ENCODE measurements at regions not wholly inside any gene's neighbourhood (a gene's known extent, or its start where the extent isn't known, plus 50 kb on each side); places are given as distances from the start of the nearest gene placed in this dataset.

DNA sequence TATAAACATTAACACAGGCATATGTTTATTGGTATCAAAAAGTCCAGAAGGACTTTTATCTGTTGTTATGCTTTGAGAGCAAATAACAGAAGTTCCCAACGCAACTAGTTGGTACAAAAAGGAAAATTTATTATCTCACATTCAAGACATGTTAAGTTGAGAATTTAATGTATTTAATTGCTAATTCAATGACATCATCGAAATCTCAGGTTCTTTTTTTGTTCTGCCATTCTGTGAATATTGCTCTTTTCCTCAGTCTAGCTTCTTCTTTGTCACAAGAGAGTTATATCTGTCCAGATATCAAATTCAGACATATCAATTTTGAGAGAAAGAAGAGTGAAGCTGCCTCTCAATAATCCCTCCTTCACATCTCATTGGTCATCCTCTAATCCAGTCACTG, 307.6 kb upstream of the PCSK5 start:
- DNase-seq, result no peak
- Histone ChIP-seq H3K36me3 (replicated peaks) (no peaks in the 10 kb centered on the region), H3K27ac (no peak overlapping the region), H3K27me3 (replicated peaks) (no peaks in the 10 kb centered on the region), H3K4me3 (ENCODE audit: low read depth, low read length) (no peak overlapping the region)
- TF ChIP-seq, protein P1, sequence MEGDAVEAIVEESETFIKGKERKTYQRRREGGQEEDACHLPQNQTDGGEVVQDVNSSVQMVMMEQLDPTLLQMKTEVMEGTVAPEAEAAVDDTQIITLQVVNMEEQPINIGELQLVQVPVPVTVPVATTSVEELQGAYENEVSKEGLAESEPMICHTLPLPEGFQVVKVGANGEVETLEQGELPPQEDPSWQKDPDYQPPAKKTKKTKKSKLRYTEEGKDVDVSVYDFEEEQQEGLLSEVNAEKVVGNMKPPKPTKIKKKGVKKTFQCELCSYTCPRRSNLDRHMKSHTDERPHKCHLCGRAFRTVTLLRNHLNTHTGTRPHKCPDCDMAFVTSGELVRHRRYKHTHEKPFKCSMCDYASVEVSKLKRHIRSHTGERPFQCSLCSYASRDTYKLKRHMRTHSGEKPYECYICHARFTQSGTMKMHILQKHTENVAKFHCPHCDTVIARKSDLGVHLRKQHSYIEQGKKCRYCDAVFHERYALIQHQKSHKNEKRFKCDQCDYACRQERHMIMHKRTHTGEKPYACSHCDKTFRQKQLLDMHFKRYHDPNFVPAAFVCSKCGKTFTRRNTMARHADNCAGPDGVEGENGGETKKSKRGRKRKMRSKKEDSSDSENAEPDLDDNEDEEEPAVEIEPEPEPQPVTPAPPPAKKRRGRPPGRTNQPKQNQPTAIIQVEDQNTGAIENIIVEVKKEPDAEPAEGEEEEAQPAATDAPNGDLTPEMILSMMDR (IDR thresholded peaks at IDR 0.05; ENCODE audit: low read depth, low read length, missing control alignments), result no peak
- in situ Hi-C loops (cut with HindIII; ENCODE audit: low pct_ligation_motif_present, low sequenced_read_pairs), result no loop called here

DNA sequence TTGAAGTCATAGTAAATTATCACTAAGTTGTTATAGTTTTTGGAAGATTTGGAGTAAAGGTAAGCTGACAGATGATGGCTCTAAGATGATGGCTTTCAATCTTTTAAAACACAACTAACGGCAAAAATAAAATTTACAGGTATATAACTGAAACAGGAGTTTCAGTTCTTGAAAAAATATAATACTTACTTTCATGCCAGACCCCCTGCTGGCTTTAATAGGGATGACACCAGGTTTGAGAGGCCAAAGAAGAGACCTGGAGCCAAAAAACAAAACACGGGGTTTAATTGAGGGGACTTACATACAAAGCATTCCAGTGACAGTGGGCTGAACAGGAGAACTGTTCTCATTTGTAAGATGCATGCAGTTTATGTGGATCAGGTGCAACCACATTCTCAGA, 301.7 kb upstream of the PCSK5 start:
- in situ Hi-C loops (cut with HindIII; ENCODE audit: low pct_ligation_motif_present, low sequenced_read_pairs), result no loop called here
- H3K27me3 ChIP-seq (replicated peaks), result no peaks in the 10 kb centered on the region
- DNase-seq, result no peak
- TF ChIP-seq, protein P1 (IDR thresholded peaks at IDR 0.05; ENCODE audit: low read depth, low read length, missing control alignments), result peak; percentile 31
- H3K36me3 ChIP-seq (replicated peaks), result no peaks in the 10 kb centered on the region
- H3K27ac ChIP-seq, result no peak overlapping the region
- H3K4me3 ChIP-seq (ENCODE audit: low read depth, low read length), result no peak overlapping the region

GRCh38 chr9:75589497-75589896, 301.0 kb upstream of the PCSK5 start:
- H3K4me3 ChIP-seq (ENCODE audit: low read depth, low read length), result no peak overlapping the region
- H3K27me3 ChIP-seq (replicated peaks), result no peaks in the 10 kb centered on the region
- DNase-seq, result no peak
- no peaks in the 10 kb centered on the region for H3K36me3 ChIP-seq (replicated peaks)
- in situ Hi-C loops (cut with HindIII; ENCODE audit: low pct_ligation_motif_present, low sequenced_read_pairs), result no loop called here
- TF ChIP-seq, protein P1 (IDR thresholded peaks at IDR 0.05; ENCODE audit: low read depth, low read length, missing control alignments), result no peak
- no peak overlapping the region for H3K27ac ChIP-seq

- no peaks in the 10 kb centered on the region for H3K27me3 ChIP-seq (replicated peaks)
- H3K4me3 ChIP-seq (ENCODE audit: low read depth, low read length), result no peak overlapping the region
- TF ChIP-seq, protein P1 (IDR thresholded peaks at IDR 0.05; ENCODE audit: low read depth, low read length, missing control alignments), result no peak
- H3K27ac ChIP-seq, result no peak overlapping the region
- in situ Hi-C loops (cut with HindIII; ENCODE audit: low pct_ligation_motif_present, low sequenced_read_pairs), result no loop called here
- H3K36me3 ChIP-seq (replicated peaks), result no peaks in the 10 kb centered on the region
- no peak for DNase-seq
Observed at GRCh38 chr9:75591972-75592371, 298.5 kb upstream of the PCSK5 start.

GRCh38 chr9:75592586-75592985, 297.9 kb upstream of the PCSK5 start:
- Histone ChIP-seq H3K4me3 (ENCODE audit: low read depth, low read length) (no peak overlapping the region), H3K36me3 (replicated peaks) (no peaks in the 10 kb centered on the region), H3K27me3 (replicated peaks) (no peaks in the 10 kb centered on the region), H3K27ac (no peak overlapping the region)
- in situ Hi-C loops (cut with HindIII; ENCODE audit: low pct_ligation_motif_present, low sequenced_read_pairs), result no loop called here
- TF ChIP-seq, protein P1 (IDR thresholded peaks at IDR 0.05; ENCODE audit: low read depth, low read length, missing control alignments), result no peak
- DNase-seq, result no peak

DNA sequence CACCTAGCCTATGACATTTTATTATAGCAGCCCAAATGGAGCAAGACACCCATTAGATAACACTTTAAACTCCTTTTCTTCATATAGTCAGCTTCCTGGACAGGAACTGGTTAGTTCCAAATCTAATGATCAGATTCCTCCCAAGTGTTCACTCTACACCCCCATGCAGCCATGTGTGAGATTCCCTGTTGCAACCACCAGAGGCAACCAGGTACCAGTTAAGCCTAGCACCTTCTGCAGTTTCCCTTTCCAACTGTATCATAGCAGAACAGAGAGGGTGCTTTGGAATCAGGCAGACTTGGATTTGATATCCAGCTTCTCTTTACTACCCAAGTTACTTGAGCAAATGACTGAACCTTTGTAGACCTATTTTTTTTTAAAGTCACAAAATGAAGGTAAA, 296.6 kb upstream of the PCSK5 start:
- no peak for DNase-seq
- Histone ChIP-seq H3K27me3 (replicated peaks) (no peaks in the 10 kb centered on the region), H3K4me3 (ENCODE audit: low read depth, low read length) (no peak overlapping the region), H3K36me3 (replicated peaks) (no peaks in the 10 kb centered on the region), H3K27ac (no peak overlapping the region)
- TF ChIP-seq, protein P1 (IDR thresholded peaks at IDR 0.05; ENCODE audit: low read depth, low read length, missing control alignments), result no peak
- in situ Hi-C loops (cut with HindIII; ENCODE audit: low pct_ligation_motif_present, low sequenced_read_pairs), result no loop called here

Measured in brain microvascular endothelial cell (primary cell).